Keratinocyte (primary cell): ENCODE measurements at regions not wholly inside any gene's neighbourhood (a gene's known extent, or its start where the extent isn't known, plus 50 kb on each side); places are given as distances from the start of the nearest gene placed in this dataset.

Experiments
- DNase-seq: peaks from one replicate; pipeline ENCODE4 v3.0.0-alpha.2; 2011; ENCODE audit warnings: low read depth, missing footprints, low spot score
- FAIRE-seq: peaks from 2 replicates; lab custom pipeline; 2011; peaks lifted over from hg19 to GRCh38; lab: Jason Lieb, UNC
- H2AFZ ChIP-seq: 2 replicates; pipeline ENCODE4 v1.6.0; 2012; ENCODE audit warnings: low read length, control low read depth, inconsistent platforms; ENCODE audit not compliant: control insufficient read depth
- H3K27ac ChIP-seq: 2 replicates; pipeline ENCODE4 v1.5.1; 2011; ENCODE audit warnings: low read length; ENCODE audit not compliant: control insufficient read depth, insufficient read depth
- H3K27me3 ChIP-seq: 3 replicates; pipeline ENCODE4 v1.6.0; 2011; ENCODE audit warnings: low read length; ENCODE audit not compliant: control insufficient read depth, insufficient read depth; ENCODE audit errors: extremely low read depth
- H3K36me3 ChIP-seq, 2 experiments: 2 replicates in 1 of 2; 3 replicates in 1 of 2; pipeline ENCODE4 v1.5.1; 2011; ENCODE audit warnings: low read length in 2 of 2, mild to moderate bottlenecking in 1 of 2; ENCODE audit not compliant: control insufficient read depth in 2 of 2, insufficient read depth in 2 of 2; ENCODE audit errors: extremely low read depth in 1 of 2
- H3K4me1 ChIP-seq: 3 replicates; pipeline ENCODE4 v1.5.1; 2011; ENCODE audit warnings: low read length; ENCODE audit not compliant: control insufficient read depth, insufficient read depth; ENCODE audit errors: extremely low read depth
- H3K4me2 ChIP-seq: 3 replicates; pipeline ENCODE4 v1.6.0; 2011; ENCODE audit warnings: low read depth, low read length; ENCODE audit not compliant: control insufficient read depth, insufficient read depth; ENCODE audit errors: extremely low read depth
- H3K4me3 ChIP-seq, 3 experiments: fragments of 200-600 bp in 1 of 3; sonication (generic) in 1 of 3; 2 replicates in 2 of 3; 3 replicates in 1 of 3; pipeline ENCODE4 v1.5.1; 2011 to 2016; ENCODE audit warnings: low read length in 3 of 3, mild to moderate bottlenecking in 3 of 3, control low read depth in 2 of 3, inconsistent platforms in 1 of 3, low read depth in 1 of 3, mixed read lengths in 1 of 3, mixed run types in 1 of 3, moderate library complexity in 1 of 3; ENCODE audit not compliant: control insufficient read depth in 2 of 3, insufficient read depth in 2 of 3; ENCODE audit errors: extremely low read depth in 1 of 3
- H3K79me2 ChIP-seq: 2 replicates; pipeline ENCODE4 v1.6.0; 2012; ENCODE audit warnings: low read length; ENCODE audit not compliant: control insufficient read depth, insufficient read depth
- H3K9ac ChIP-seq: 3 replicates; pipeline ENCODE4 v1.6.0; 2011; ENCODE audit warnings: low read length; ENCODE audit not compliant: control insufficient read depth, insufficient read depth; ENCODE audit errors: extremely low read depth
- H3K9me1 ChIP-seq: 3 replicates; pipeline ENCODE4 v1.6.0; 2011; ENCODE audit warnings: low read length; ENCODE audit not compliant: control insufficient read depth, insufficient read depth; ENCODE audit errors: extremely low read depth
- H3K9me3 ChIP-seq: 2 replicates; pipeline ENCODE4 v1.5.1; 2012; ENCODE audit warnings: low read depth, low read length; ENCODE audit not compliant: control insufficient read depth
- H4K20me1 ChIP-seq: 3 replicates; pipeline ENCODE4 v1.6.0; 2011; ENCODE audit warnings: low read length; ENCODE audit not compliant: control insufficient read depth, insufficient read depth; ENCODE audit errors: extremely low read depth
- EZH2 ChIP-seq: IDR thresholded peaks from one replicate; pipeline ENCODE4 v1.6.1; 2012; ENCODE audit warnings: inconsistent platforms, mild to moderate bottlenecking, low read length, moderate library complexity
- dilution Hi-C: fragments of 300-500 bp; cut with MboI; formaldehyde crosslinking; loops from one replicate; pipeline ENCODE4 v1.7.0; 2020; ENCODE audit warnings: low sequenced_read_pairs; ENCODE audit not compliant: extremely low pct_ligation_motif_present
- TF ChIP-seq, protein P1 (sequence below), 3 experiments: IDR thresholded peaks in 1 of 3; conservative IDR thresholded peaks in 1 of 3; optimal IDR thresholded peaks in 1 of 3; 2 replicates in 2 of 3; 3 replicates in 1 of 3; pipeline versions ENCODE3 to v1.5.1; 2011; ENCODE audit warnings: low read length in 3 of 3, mild to moderate bottlenecking in 3 of 3, moderate library complexity in 2 of 3, control low read depth in 1 of 3, inconsistent platforms in 1 of 3; ENCODE audit not compliant: insufficient read depth in 2 of 3; ENCODE audit errors: extremely low read depth in 1 of 3

- Histone ChIP-seq H3K79me2 (no peaks in the 10 kb centered on the region), H3K27me3 (no peaks in the 10 kb centered on the region), H3K4me1 (peaks cover 30% of the 10 kb centered on the region), H3K4me2 (no peak overlapping the region), H3K27ac (no peak overlapping the region), H4K20me1 (no peaks in the 10 kb centered on the region), H3K4me3 (no peak overlapping the region), H2AFZ (no peak overlapping the region), H3K9me1 (no peaks in the 10 kb centered on the region), H3K9ac (no peak overlapping the region), H3K36me3 (no peaks in the 10 kb centered on the region), H3K9me3 (no peaks in the 10 kb centered on the region)
- no peak for TF ChIP-seq EZH2
- TF ChIP-seq, protein P1, sequence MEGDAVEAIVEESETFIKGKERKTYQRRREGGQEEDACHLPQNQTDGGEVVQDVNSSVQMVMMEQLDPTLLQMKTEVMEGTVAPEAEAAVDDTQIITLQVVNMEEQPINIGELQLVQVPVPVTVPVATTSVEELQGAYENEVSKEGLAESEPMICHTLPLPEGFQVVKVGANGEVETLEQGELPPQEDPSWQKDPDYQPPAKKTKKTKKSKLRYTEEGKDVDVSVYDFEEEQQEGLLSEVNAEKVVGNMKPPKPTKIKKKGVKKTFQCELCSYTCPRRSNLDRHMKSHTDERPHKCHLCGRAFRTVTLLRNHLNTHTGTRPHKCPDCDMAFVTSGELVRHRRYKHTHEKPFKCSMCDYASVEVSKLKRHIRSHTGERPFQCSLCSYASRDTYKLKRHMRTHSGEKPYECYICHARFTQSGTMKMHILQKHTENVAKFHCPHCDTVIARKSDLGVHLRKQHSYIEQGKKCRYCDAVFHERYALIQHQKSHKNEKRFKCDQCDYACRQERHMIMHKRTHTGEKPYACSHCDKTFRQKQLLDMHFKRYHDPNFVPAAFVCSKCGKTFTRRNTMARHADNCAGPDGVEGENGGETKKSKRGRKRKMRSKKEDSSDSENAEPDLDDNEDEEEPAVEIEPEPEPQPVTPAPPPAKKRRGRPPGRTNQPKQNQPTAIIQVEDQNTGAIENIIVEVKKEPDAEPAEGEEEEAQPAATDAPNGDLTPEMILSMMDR (optimal IDR thresholded peaks at IDR 0.05 in 1 of 3, IDR thresholded peaks at IDR 0.05 in 1 of 3, conservative IDR thresholded peaks at IDR 0.05 in 1 of 3; ENCODE audit: extremely low read depth in 1 of 3, insufficient read depth in 2 of 3, low read length in 3 of 3) = no peak
- FAIRE-seq (no peak), DNase-seq (no peak)
- dilution Hi-C loops = no loop called here
These were observed 67.2 kb upstream of the NABP1 start for GRCh38 chr2:191610756-191611155.

DNA sequence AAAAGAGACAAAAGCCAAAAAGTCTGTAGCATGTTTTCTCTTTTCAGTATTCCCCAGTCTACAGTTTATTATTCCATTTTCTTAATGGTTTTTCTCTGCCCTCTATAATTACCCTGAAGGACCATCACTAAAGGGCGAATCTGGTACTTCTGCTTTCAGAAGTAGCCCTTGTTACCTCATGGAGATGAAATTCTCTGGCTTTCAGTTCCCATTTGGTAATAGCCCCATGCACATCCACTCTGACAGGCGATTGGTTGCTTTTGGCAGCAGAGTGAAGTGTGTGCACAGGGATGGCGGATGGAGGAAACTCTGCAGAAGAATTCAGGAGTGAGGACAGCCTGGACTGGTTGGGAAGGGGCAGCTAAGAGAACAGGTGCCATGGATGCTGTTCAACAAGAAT lies 66.3 kb upstream of the NABP1 start:
- Histone ChIP-seq H3K27ac (peak overlapping the region; percentile 70), H3K9me1 (no peaks in the 10 kb centered on the region), H4K20me1 (no peaks in the 10 kb centered on the region), H3K4me2 (peak overlapping the region; percentile 40), H3K27me3 (no peaks in the 10 kb centered on the region), H3K79me2 (no peaks in the 10 kb centered on the region), H2AFZ (peak overlapping the region; percentile 14), H3K9me3 (no peaks in the 10 kb centered on the region), H3K36me3 (no peaks in the 10 kb centered on the region), H3K4me3 (no peak overlapping the region), H3K4me1 (peaks cover 30% of the 10 kb centered on the region), H3K9ac (no peak overlapping the region)
- FAIRE-seq (no peak), DNase-seq (no peak)
- dilution Hi-C loops = no loop called here
- no peak for TF ChIP-seq EZH2
- TF ChIP-seq, protein P1 (optimal IDR thresholded peaks at IDR 0.05 in 1 of 3, IDR thresholded peaks at IDR 0.05 in 1 of 3, conservative IDR thresholded peaks at IDR 0.05 in 1 of 3; ENCODE audit: extremely low read depth in 1 of 3, insufficient read depth in 2 of 3, low read length in 3 of 3) = no peak
